BJ (cell line): ENCODE measurements at regions not wholly inside any gene's neighbourhood (a gene's known extent, or its start where the extent isn't known, plus 50 kb on each side); places are given as distances from the start of the nearest gene placed in this dataset. TPM values are rescaled to one million over a fixed set of nuclear protein-coding genes. Genes with fewer than 3 reads are reported as not detected.

Experiments
- CTCF ChIA-PET: fragments of 350-600 bp; formaldehyde crosslinking; extraction: SDS; loops from one replicate; lab custom pipeline; 2021; ENCODE audit warnings: antibody characterized with exemption, inconsistent platforms; lab: Yijun Ruan, JAX
- POLR2A ChIA-PET: fragments of 300-600 bp; sonication (Branson Sonifier 250); formaldehyde crosslinking; extraction: SDS; loops from one replicate; lab custom pipeline; 2021; ENCODE audit warnings: antibody characterized with exemption; lab: Charles Lee
- DNase-seq: peaks from one replicate; pipeline ENCODE4 v3.0.0-alpha.2; 2011; ENCODE audit warnings: low read depth
- H3K27me3 ChIP-seq: 2 replicates; pipeline ENCODE4 v1.6.0; 2011; ENCODE audit warnings: low read length; ENCODE audit not compliant: control insufficient read depth, insufficient read depth
- H3K36me3 ChIP-seq: 2 replicates; pipeline ENCODE4 v1.5.1; 2011; ENCODE audit warnings: low read length; ENCODE audit not compliant: control insufficient read depth, insufficient read depth
- H3K4me3 ChIP-seq: 2 replicates; pipeline ENCODE4 v1.5.1; 2011; ENCODE audit warnings: low read depth, mild to moderate bottlenecking, control low read depth, low read length
- small RNA-seq: library from RNA; depleted of rRNA; stranded (forward); fragments of <200 nt; gene quantifications from one replicate; pipeline ENCODE3, GENCODE V24; 2012; ENCODE audit warnings: low replicate concordance, low read depth; ENCODE audit not compliant: insufficient read length
- TF ChIP-seq, protein P1 (sequence below): IDR thresholded peaks from 2 replicates; pipeline ENCODE4 v1.5.1; 2011; ENCODE audit warnings: low read depth, mild to moderate bottlenecking, control low read depth, inconsistent platforms, low read length, moderate library complexity; ENCODE audit not compliant: insufficient read depth

DNA sequence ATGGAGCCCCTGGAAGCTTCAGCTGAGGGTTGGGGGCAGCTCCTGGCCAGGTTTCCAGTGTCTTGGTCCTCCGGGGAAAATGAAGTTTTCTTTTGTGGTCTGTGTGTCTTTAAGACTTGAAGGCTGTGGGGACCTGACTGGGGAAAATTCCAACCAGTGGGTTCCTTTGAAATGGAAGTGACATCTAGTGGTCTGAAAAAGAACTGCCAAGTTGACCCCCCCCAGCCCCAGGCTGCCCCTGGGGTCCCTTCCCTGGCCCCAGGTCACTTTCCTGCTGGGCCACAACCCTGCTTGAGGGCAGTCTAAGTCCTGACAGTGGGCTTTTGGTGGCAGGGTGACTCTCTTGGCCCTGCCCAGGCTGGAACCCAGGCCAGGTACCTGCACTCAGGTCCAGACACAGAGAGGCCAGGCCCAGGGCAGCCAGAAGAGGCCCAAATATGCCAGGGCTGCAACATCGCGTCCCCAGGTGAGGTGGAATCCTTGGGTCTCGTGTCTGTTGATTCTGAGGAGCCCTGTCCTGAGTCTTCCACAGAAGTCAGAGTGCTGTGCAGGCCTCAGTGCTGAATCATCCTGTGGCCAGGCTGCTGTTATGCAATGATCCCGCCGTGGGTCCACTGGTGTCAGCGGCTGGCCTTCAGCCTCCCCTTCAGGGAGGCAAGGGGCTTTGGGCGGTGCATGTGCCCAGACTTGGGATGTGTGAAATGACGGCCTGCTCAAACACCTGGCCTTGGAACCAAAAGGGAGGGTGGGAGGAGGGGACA lies 68.4 kb downstream of the VEGFA start:
- ChIA-PET CTCF (interaction anchor here (0.7 to 1.3 kb wide), 5 partner anchors 10 to 70 kb away, joined by 3 to 5 read pairs (median 3); no protein-coding TSS in a partner anchor), POLR2A (no interaction called here)
- Histone ChIP-seq H3K27me3 (no peaks in the 10 kb centered on the region), H3K4me3 (no peak overlapping the region), H3K36me3 (no peaks in the 10 kb centered on the region)
- DNase-seq, result peak; percentile 26
- TF ChIP-seq, protein P1, sequence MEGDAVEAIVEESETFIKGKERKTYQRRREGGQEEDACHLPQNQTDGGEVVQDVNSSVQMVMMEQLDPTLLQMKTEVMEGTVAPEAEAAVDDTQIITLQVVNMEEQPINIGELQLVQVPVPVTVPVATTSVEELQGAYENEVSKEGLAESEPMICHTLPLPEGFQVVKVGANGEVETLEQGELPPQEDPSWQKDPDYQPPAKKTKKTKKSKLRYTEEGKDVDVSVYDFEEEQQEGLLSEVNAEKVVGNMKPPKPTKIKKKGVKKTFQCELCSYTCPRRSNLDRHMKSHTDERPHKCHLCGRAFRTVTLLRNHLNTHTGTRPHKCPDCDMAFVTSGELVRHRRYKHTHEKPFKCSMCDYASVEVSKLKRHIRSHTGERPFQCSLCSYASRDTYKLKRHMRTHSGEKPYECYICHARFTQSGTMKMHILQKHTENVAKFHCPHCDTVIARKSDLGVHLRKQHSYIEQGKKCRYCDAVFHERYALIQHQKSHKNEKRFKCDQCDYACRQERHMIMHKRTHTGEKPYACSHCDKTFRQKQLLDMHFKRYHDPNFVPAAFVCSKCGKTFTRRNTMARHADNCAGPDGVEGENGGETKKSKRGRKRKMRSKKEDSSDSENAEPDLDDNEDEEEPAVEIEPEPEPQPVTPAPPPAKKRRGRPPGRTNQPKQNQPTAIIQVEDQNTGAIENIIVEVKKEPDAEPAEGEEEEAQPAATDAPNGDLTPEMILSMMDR, result peak; percentile 57

DNA sequence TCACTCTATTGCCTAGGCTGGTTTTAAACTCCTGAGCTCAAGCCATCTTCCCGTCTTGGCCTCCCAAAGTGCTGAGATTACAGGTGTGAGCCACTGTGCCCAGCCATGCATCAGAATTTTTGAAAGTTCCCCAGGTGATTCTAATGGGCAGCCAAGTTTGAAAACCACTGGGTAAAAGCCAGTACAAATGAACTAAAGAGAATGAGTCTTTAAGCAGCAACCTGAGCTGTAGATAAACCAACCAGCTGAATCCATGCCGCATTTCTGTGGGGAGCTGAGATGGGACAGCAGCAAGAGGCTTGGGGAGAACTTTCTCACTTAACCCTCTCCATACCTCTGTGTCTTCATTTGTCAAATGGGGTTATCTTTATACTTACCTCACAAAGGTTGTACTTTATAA lies 67.5 kb downstream of the VEGFA start:
- Histone ChIP-seq H3K4me3 (no peak overlapping the region), H3K27me3 (no peaks in the 10 kb centered on the region), H3K36me3 (no peaks in the 10 kb centered on the region)
- CTCF ChIA-PET, result interaction anchor here (0.7 to 1.5 kb wide), 6 partner anchors 9 to 69 kb away, joined by 3 to 5 read pairs (median 3); no protein-coding TSS in a partner anchor
- no peak for DNase-seq
- POLR2A ChIA-PET, result no interaction called here
- TF ChIP-seq, protein P1, result no peak

DNA sequence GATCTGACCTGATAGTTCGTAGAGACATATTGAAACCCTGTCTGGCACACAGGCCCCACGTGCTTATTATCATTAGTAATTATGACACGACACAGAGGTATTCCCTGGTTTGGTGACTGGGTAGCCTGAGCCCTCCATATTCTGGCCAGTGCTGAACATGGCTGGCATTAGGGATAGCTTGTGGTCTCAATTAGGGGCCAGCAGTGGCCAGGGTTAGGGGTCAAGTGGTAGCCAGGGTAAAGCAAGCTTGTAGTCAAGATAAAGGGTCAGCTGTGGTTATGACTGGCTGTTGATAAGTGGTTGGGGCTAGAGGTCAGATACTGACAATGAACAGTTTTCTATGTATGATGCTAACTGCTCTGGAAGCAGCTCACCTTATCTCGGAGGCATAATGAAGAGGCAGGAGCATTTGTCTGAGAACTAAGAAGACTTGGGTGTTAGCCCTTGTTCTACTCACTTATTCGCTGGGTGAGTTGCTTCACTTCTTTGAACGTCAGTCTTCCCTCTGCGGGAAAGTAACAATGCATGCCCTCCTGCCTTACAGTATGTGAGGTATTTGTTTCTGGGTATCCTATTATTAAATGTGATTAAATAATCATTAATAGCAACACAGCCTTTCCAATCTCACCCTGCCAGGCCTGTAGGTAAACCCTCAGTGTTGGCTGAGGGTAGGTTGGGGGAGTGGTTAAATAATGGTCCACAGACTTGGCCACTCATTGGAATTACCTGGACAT lies 66.7 kb downstream of the VEGFA start:
- POLR2A ChIA-PET, result no interaction called here
- no peak overlapping the region for H3K4me3 ChIP-seq
- H3K27me3 ChIP-seq, result no peaks in the 10 kb centered on the region
- no peaks in the 10 kb centered on the region for H3K36me3 ChIP-seq
- no peak for DNase-seq
- TF ChIP-seq, protein P1, result no peak
- CTCF ChIA-PET, result interaction anchor here (1.2 to 1.5 kb wide), 2 partner anchors 63 to 242 kb away, joined by 3 to 5 read pairs; no protein-coding TSS in a partner anchor

Small RNA genes lying in the stretch of these regions (small RNA-seq; reads per million reads assigned to genes)
- gene AL157371.1, result not detected
